Loucy (cell line): ENCODE measurements at regions not wholly inside any gene's neighbourhood (a gene's known extent, or its start where the extent isn't known, plus 50 kb on each side); places are given as distances from the start of the nearest gene placed in this dataset.
"Not testable (repeated sequence)": the region's sequence is repeated elsewhere in the genome, so short reads cannot be mapped to it uniquely, and the experiment has no call there.

Experiments used
- H2AFZ ChIP-seq: fragments of 200-600 bp; sonication (generic); 2 replicates; pipeline ENCODE4 v1.6.0; 2016; ENCODE audit warnings: antibody characterized with exemption, mild to moderate bottlenecking, low read length, moderate library complexity
- H3F3A ChIP-seq: fragments of 200-600 bp; 2 replicates; pipeline ENCODE4 v1.6.0; 2016; ENCODE audit warnings: antibody characterized with exemption, low read depth, mild to moderate bottlenecking
- H3K27me3 ChIP-seq: fragments of 200-600 bp; sonication (generic); 2 replicates; pipeline ENCODE4 v1.6.1; 2014; ENCODE audit warnings: low read length, mild to moderate bottlenecking; ENCODE audit not compliant: insufficient read depth, poor library complexity, severe bottlenecking
- H3K36me3 ChIP-seq: fragments of 200-600 bp; sonication (generic); 2 replicates; pipeline ENCODE4 v1.6.1; 2016; ENCODE audit warnings: low read length; ENCODE audit not compliant: insufficient read depth
- H3K4me1 ChIP-seq: fragments of 200-600 bp; sonication (generic); 2 replicates; pipeline ENCODE4 v1.5.1; 2014; ENCODE audit warnings: low read length, mild to moderate bottlenecking; ENCODE audit not compliant: insufficient read depth, poor library complexity, severe bottlenecking
- H3K4me2 ChIP-seq: fragments of 200-600 bp; sonication (generic); 2 replicates; pipeline ENCODE4 v1.6.0; 2014; ENCODE audit warnings: antibody characterized with exemption, low read length, low read depth, mild to moderate bottlenecking; ENCODE audit not compliant: poor library complexity, severe bottlenecking
- H3K4me3 ChIP-seq: fragments of 200-600 bp; sonication (generic); 2 replicates; pipeline ENCODE4 v1.5.1; 2014; ENCODE audit warnings: low read length, mild to moderate bottlenecking, mixed read lengths; ENCODE audit not compliant: poor library complexity, severe bottlenecking
- H3K79me2 ChIP-seq: fragments of 200-600 bp; sonication (generic); 2 replicates; pipeline ENCODE4 v1.6.1; 2014; ENCODE audit warnings: low read length; ENCODE audit not compliant: insufficient read depth
- H3K9ac ChIP-seq: fragments of 200-600 bp; sonication (generic); 2 replicates; pipeline ENCODE4 v1.6.0; 2014; ENCODE audit warnings: mild to moderate bottlenecking, low read depth, low read length, moderate library complexity; ENCODE audit not compliant: poor library complexity, severe bottlenecking
- H3K9me2 ChIP-seq: fragments of 200-600 bp; sonication (generic); replicated peaks from 2 replicates; pipeline ENCODE4 v1.6.1; 2016; ENCODE audit warnings: low read depth, low read length, mixed read lengths
- H3K9me3 ChIP-seq: fragments of 200-600 bp; sonication (generic); 2 replicates; pipeline ENCODE4 v1.6.1; 2014; ENCODE audit warnings: mild to moderate bottlenecking, antibody characterized with exemption, low read length, low read depth; ENCODE audit not compliant: insufficient read depth
- H4K20me1 ChIP-seq: fragments of 200-600 bp; sonication (generic); 2 replicates; pipeline ENCODE4 v1.6.0; 2014; ENCODE audit warnings: antibody characterized with exemption, low read length, mild to moderate bottlenecking; ENCODE audit not compliant: insufficient read depth, poor library complexity, severe bottlenecking
- EZH2phosphoT487 ChIP-seq: fragments of 200-600 bp; IDR thresholded peaks from 2 replicates; pipeline ENCODE4 v1.6.1; 2018; ENCODE audit warnings: antibody characterized with exemption, mild to moderate bottlenecking, moderate library complexity, borderline replicate concordance
- TF ChIP-seq, protein P1 (sequence below): fragments of 200-600 bp; sonication (generic); conservative IDR thresholded peaks from 2 replicates; pipeline ENCODE4 v1.5.1; 2014; ENCODE audit warnings: mild to moderate bottlenecking, antibody characterized with exemption, low read length

DNA sequence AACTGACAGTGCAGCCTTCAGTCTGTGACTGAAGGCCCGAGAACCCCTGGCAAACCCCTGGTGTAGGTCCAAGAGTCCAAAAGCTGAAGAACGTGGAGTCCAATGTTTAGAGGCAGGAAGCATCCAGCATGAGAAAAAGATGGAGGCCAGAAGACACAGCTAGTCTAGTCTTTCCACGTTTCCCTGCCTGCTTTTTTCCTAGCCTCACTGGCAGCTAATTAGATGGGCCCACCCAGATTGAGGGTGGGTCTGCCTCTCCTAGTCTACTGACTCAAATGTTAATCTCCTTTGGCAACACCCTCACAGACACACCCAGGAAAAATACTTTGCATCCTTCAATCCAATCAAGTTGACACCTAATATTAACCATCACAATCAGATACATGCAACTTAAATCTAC is 87.8 kb downstream of the TENT5D start:
- not testable (repeated sequence) for H3K4me3 ChIP-seq, H3K9me2 ChIP-seq, H3K9ac ChIP-seq, H4K20me1 ChIP-seq, H3K9me3 ChIP-seq, H3K36me3 ChIP-seq, H3K4me2 ChIP-seq, H3K79me2 ChIP-seq, H3K27me3 ChIP-seq, H3F3A ChIP-seq, H2AFZ ChIP-seq, H3K4me1 ChIP-seq

DNA sequence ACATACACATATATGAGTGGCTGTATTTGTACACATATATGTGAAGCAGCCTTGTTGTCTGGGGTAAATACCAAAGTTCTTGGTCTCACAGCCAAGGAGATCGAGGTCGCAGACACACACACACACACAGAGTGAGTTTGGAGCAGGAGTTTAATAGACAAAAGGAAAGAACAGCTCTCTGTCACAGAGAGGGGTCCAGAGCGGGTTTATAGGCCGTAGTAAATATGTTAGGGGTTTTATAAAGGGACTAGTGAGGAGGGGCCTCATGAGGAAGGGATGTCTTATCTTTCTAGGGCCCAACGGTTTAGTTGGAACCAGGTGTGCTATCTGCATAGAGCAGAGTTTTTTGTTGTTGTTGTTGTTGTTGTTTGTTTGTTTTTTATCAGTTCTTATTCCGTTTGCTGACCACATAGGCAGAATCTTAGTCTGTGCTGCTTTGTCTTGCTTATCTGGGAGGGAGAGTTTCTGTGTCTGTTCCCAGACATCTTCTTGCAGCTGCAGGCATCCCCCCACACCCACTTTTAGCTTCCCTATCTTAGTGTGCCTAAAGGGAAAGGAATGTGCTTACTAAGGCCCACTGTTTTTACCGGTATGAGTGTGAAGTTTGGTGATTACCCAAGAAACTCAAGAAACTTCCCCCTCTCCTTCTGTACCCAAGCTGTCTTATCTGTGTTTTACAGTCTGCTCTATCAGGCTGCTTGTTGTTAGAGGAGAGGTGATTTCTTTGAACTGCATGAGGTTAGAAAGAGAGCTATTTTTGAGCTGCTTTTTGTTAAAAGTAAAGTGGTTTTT is 91.9 kb downstream of the TENT5D start:
- Histone ChIP-seq H4K20me1 (no peaks in the 10 kb centered on the region), H3K4me1 (no peaks in the 10 kb centered on the region), H3K9ac (no peak overlapping the region), H3F3A (no peaks in the 10 kb centered on the region), H3K4me2 (no peak overlapping the region), H3K9me3 (no peaks in the 10 kb centered on the region), H3K36me3 (no peaks in the 10 kb centered on the region), H2AFZ (no peak overlapping the region), H3K27me3 (no peaks in the 10 kb centered on the region), H3K9me2 (no peaks in the 10 kb centered on the region), H3K79me2 (no peaks in the 10 kb centered on the region), H3K4me3 (no peak overlapping the region)
- TF ChIP-seq, protein P1, sequence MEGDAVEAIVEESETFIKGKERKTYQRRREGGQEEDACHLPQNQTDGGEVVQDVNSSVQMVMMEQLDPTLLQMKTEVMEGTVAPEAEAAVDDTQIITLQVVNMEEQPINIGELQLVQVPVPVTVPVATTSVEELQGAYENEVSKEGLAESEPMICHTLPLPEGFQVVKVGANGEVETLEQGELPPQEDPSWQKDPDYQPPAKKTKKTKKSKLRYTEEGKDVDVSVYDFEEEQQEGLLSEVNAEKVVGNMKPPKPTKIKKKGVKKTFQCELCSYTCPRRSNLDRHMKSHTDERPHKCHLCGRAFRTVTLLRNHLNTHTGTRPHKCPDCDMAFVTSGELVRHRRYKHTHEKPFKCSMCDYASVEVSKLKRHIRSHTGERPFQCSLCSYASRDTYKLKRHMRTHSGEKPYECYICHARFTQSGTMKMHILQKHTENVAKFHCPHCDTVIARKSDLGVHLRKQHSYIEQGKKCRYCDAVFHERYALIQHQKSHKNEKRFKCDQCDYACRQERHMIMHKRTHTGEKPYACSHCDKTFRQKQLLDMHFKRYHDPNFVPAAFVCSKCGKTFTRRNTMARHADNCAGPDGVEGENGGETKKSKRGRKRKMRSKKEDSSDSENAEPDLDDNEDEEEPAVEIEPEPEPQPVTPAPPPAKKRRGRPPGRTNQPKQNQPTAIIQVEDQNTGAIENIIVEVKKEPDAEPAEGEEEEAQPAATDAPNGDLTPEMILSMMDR = no peak
- TF ChIP-seq EZH2phosphoT487 = no peak

DNA sequence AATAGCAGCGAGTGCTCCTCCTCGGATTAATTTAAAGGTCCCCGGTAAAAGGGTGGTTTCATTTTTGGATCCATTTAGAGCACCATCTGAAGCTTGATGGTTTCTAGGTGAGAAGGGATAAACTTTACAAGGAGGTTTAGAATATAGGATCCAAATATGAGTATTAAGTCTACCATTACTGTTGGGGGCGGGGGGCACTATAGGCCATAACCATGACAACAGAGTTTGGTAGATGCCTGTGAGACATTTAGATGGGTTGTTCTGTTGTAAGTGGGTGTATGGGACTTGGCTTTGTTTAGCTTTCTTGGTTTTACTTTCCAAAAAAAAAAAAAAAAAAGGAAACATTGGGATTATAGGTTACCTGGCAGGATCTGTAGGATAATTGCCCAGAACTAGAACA is 92.7 kb downstream of the TENT5D start:
- H2AFZ ChIP-seq = no peak overlapping the region
- no peak for TF ChIP-seq EZH2phosphoT487
- TF ChIP-seq, protein P1 = no peak
- no peaks in the 10 kb centered on the region for H3K4me1 ChIP-seq
- H3K36me3 ChIP-seq = no peaks in the 10 kb centered on the region
- no peaks in the 10 kb centered on the region for H4K20me1 ChIP-seq
- no peak overlapping the region for H3K9ac ChIP-seq
- H3K79me2 ChIP-seq = no peaks in the 10 kb centered on the region
- H3F3A ChIP-seq = no peaks in the 10 kb centered on the region
- no peak overlapping the region for H3K4me3 ChIP-seq
- H3K27me3 ChIP-seq = no peaks in the 10 kb centered on the region
- no peak overlapping the region for H3K4me2 ChIP-seq
- H3K9me3 ChIP-seq = no peaks in the 10 kb centered on the region
- no peaks in the 10 kb centered on the region for H3K9me2 ChIP-seq

DNA sequence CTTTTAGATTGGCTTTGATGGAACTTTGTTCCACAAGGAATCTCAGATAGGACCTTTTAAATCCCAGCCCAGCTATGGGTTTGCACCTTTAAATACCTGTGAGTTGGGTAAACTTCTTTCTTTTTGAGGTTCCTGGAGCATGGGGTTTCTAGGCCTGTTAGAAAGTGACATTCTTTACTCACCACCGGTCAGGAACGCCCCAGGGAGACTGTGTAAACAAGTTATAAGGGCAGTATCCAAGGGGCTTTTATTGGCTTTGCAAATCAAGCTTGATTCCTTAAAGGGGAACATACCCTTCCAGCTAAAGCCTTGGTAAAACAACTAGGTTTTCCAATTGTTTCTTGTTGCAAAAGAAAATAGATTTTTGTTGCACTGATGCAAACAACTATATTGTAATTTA is 93.4 kb downstream of the TENT5D start:
- Histone ChIP-seq H3K4me3 (no peak overlapping the region), H3K27me3 (no peaks in the 10 kb centered on the region), H3K4me1 (no peaks in the 10 kb centered on the region), H3F3A (no peaks in the 10 kb centered on the region), H3K9ac (no peak overlapping the region), H4K20me1 (no peaks in the 10 kb centered on the region), H3K9me3 (no peaks in the 10 kb centered on the region), H3K9me2 (no peaks in the 10 kb centered on the region), H2AFZ (no peak overlapping the region), H3K79me2 (no peaks in the 10 kb centered on the region), H3K36me3 (no peaks in the 10 kb centered on the region), H3K4me2 (no peak overlapping the region)
- TF ChIP-seq EZH2phosphoT487 = no peak
- TF ChIP-seq, protein P1 = no peak
